Stimulated activated CD4-positive, alpha-beta T cell treated with anti-CD3 and anti-CD28 coated beads, Interleukin-15, amount 100 ng/mL, for 48 hours (primary cell): ENCODE measurements at regions not wholly inside any gene's neighbourhood (a gene's known extent, or its start where the extent isn't known, plus 50 kb on each side); places are given as distances from the start of the nearest gene placed in this dataset.
A peak's percentile ranks its signal among the peaks of the same experiment; 100 is the strongest.

Source experiments
- DNase-seq, 2 donors: peaks; one replicate each; pipeline ENCODE4 v3.0.0-alpha.2; 2020; ENCODE audit warnings: low read depth in 2 of 2

- peak; percentile 87 to 90 for DNase-seq
Measured at GRCh38 chr10:110414548-110415309, 83.0 kb upstream of the DUSP5 start.

- DNase-seq: no peak
Measured at GRCh38 chr10:110415809-110416208, 81.9 kb upstream of the DUSP5 start.

- no peak for DNase-seq
Measured at GRCh38 chr10:110416776-110417711, 80.7 kb upstream of the DUSP5 start.

- no peak for DNase-seq
Measured at GRCh38 chr10:110418218-110418617, 79.5 kb upstream of the DUSP5 start.

- DNase-seq: no peak
Measured at GRCh38 chr10:110419265-110419664, 78.4 kb upstream of the DUSP5 start.

GRCh38 chr10:110420401-110421193 is 77.1 kb upstream of the DUSP5 start:
- no peak for DNase-seq

GRCh38 chr10:110421512-110422138 is 76.1 kb upstream of the DUSP5 start:
- DNase-seq: no peak

- DNase-seq: no peak
Measured at GRCh38 chr10:110422548-110422947, 75.2 kb upstream of the DUSP5 start.

GRCh38 chr10:110423650-110424049 is 74.1 kb upstream of the DUSP5 start:
- no peak for DNase-seq

- DNase-seq: peak; percentile 62 to 66
Measured at GRCh38 chr10:110425684-110426293, 71.9 kb upstream of the DUSP5 start.

- no peak for DNase-seq
Measured at GRCh38 chr10:110426294-110427181, 71.2 kb upstream of the DUSP5 start.

GRCh38 chr10:110429301-110429700 is 68.4 kb upstream of the DUSP5 start:
- no peak for DNase-seq

GRCh38 chr10:110430340-110431273 is 67.1 kb upstream of the DUSP5 start:
- no peak for DNase-seq

- no peak for DNase-seq
Measured at GRCh38 chr10:110431659-110432058, 66.0 kb upstream of the DUSP5 start.

GRCh38 chr10:110432084-110432483 is 65.6 kb upstream of the DUSP5 start:
- no peak for DNase-seq

GRCh38 chr10:110432814-110433565 is 64.7 kb upstream of the DUSP5 start:
- no peak for DNase-seq

GRCh38 chr10:110433740-110434139 is 64.0 kb upstream of the DUSP5 start:
- no peak for DNase-seq

- DNase-seq: no peak
Measured at GRCh38 chr10:110434489-110435096, 63.1 kb upstream of the DUSP5 start.
